ENCODE measurements at regions not wholly inside any gene's neighbourhood (a gene's known extent, or its start where the extent isn't known, plus 50 kb on each side); places are given as distances from the start of the nearest gene placed in this dataset.

GRCh38 chr4:112840619-112841018 is 203.7 kb downstream of the LARP7 start:
- Histone ChIP-seq H3K27me3 (ENCODE audit: control insufficient read depth, extremely low read depth, insufficient read depth, low read length) (no peaks in the 10 kb centered on the region), H3K9ac (ENCODE audit: control insufficient read depth, extremely low read depth, insufficient read depth, low read length) (no peak overlapping the region), H2AFZ (ENCODE audit: control insufficient read depth, low read length) (no peak overlapping the region), H3K9me3 (ENCODE audit: control insufficient read depth, low read depth, low read length) (no peaks in the 10 kb centered on the region), H3K9me1 (ENCODE audit: control insufficient read depth, extremely low read depth, insufficient read depth, low read length) (no peaks in the 10 kb centered on the region), H3K27ac (ENCODE audit: control insufficient read depth, insufficient read depth, low read length) (no peak overlapping the region), H3K79me2 (ENCODE audit: control insufficient read depth, insufficient read depth, low read length) (no peaks in the 10 kb centered on the region), H3K4me1 (ENCODE audit: control insufficient read depth, extremely low read depth, insufficient read depth, low read length) (no peaks in the 10 kb centered on the region), H3K36me3 (ENCODE audit: control insufficient read depth in 2 of 2, extremely low read depth in 1 of 2, insufficient read depth in 2 of 2, low read length in 2 of 2) (no peaks in the 10 kb centered on the region), H3K4me2 (ENCODE audit: control insufficient read depth, extremely low read depth, insufficient read depth, low read depth, low read length) (no peak overlapping the region), H3K4me3 (ENCODE audit: control insufficient read depth in 2 of 3, extremely low read depth in 1 of 3, insufficient read depth in 2 of 3, low read depth in 1 of 3, low read length in 3 of 3) (no peak overlapping the region), H4K20me1 (ENCODE audit: control insufficient read depth, extremely low read depth, insufficient read depth, low read length) (no peaks in the 10 kb centered on the region)
- TF ChIP-seq EZH2 (IDR thresholded peaks at IDR 0.05; ENCODE audit: low read length), result no peak
- no peak for TF ChIP-seq CTCF (optimal IDR thresholded peaks at IDR 0.05 in 1 of 3, IDR thresholded peaks at IDR 0.05 in 1 of 3, conservative IDR thresholded peaks at IDR 0.05 in 1 of 3; ENCODE audit: extremely low read depth in 1 of 3, insufficient read depth in 2 of 3, low read length in 3 of 3)
- dilution Hi-C loops (cut with MboI; ENCODE audit: extremely low pct_ligation_motif_present, low sequenced_read_pairs), result no loop called here
- FAIRE-seq (no peak), DNase-seq (ENCODE audit: low read depth, low spot score) (no peak)

- H3K4me2 ChIP-seq (ENCODE audit: control insufficient read depth, extremely low read depth, insufficient read depth, low read depth, low read length), result no peak overlapping the region
- no peaks in the 10 kb centered on the region for H3K27me3 ChIP-seq (ENCODE audit: control insufficient read depth, extremely low read depth, insufficient read depth, low read length)
- H3K9ac ChIP-seq (ENCODE audit: control insufficient read depth, extremely low read depth, insufficient read depth, low read length), result no peak overlapping the region
- no peaks in the 10 kb centered on the region for H4K20me1 ChIP-seq (ENCODE audit: control insufficient read depth, extremely low read depth, insufficient read depth, low read length)
- no peaks in the 10 kb centered on the region for H3K9me1 ChIP-seq (ENCODE audit: control insufficient read depth, extremely low read depth, insufficient read depth, low read length)
- no peak overlapping the region for H3K27ac ChIP-seq (ENCODE audit: control insufficient read depth, insufficient read depth, low read length)
- DNase-seq (ENCODE audit: low read depth, low spot score), result no peak
- no peaks in the 10 kb centered on the region for H3K36me3 ChIP-seq (ENCODE audit: control insufficient read depth in 2 of 2, extremely low read depth in 1 of 2, insufficient read depth in 2 of 2, low read length in 2 of 2)
- no peak for FAIRE-seq
- H3K4me3 ChIP-seq (ENCODE audit: control insufficient read depth in 2 of 3, extremely low read depth in 1 of 3, insufficient read depth in 2 of 3, low read depth in 1 of 3, low read length in 3 of 3), result no peak overlapping the region
- H3K79me2 ChIP-seq (ENCODE audit: control insufficient read depth, insufficient read depth, low read length), result no peaks in the 10 kb centered on the region
- no peaks in the 10 kb centered on the region for H3K9me3 ChIP-seq (ENCODE audit: control insufficient read depth, low read depth, low read length)
- no peaks in the 10 kb centered on the region for H3K4me1 ChIP-seq (ENCODE audit: control insufficient read depth, extremely low read depth, insufficient read depth, low read length)
- dilution Hi-C loops (cut with MboI; ENCODE audit: extremely low pct_ligation_motif_present, low sequenced_read_pairs), result no loop called here
- TF ChIP-seq CTCF (optimal IDR thresholded peaks at IDR 0.05 in 1 of 3, IDR thresholded peaks at IDR 0.05 in 1 of 3, conservative IDR thresholded peaks at IDR 0.05 in 1 of 3; ENCODE audit: extremely low read depth in 1 of 3, insufficient read depth in 2 of 3, low read length in 3 of 3) (no peak), EZH2 (IDR thresholded peaks at IDR 0.05; ENCODE audit: low read length) (no peak)
- H2AFZ ChIP-seq (ENCODE audit: control insufficient read depth, low read length), result no peak overlapping the region
Observed at GRCh38 chr4:112842513-112842912, 205.6 kb downstream of the LARP7 start.

All from keratinocyte (primary cell).